ENCODE measurements at regions not wholly inside any gene's neighbourhood (a gene's known extent, or its start where the extent isn't known, plus 50 kb on each side); places are given as distances from the start of the nearest gene placed in this dataset.

DNA sequence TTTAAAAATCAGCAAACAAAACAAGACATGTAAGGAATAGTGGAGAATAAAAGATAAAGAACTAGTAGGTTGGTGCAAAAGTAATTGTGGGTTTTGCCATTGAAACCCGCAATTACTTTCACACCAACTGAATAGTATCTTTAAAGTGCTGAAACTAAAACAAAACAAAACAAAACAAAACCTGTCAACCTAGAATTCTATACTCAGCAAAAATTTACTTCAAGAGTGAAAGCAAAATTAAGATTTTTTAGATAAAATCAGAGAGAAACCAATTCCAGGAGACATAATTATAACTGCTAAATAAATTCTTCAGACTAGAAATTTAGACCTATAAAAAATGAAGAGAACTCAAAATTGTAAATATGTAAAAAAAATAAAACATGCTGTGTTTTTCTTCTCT, 114.0 kb upstream of the TSPAN2 start:
- no peaks in the 10 kb centered on the region for H3K36me3 ChIP-seq (ENCODE audit: control insufficient read depth, insufficient read depth, low read length)
- no peak overlapping the region for H3K4me3 ChIP-seq (ENCODE audit: low read depth, low read length)
- H3K9me3 ChIP-seq (ENCODE audit: control insufficient read depth, insufficient read depth, low read length): no peaks in the 10 kb centered on the region
- H3K27ac ChIP-seq (ENCODE audit: low read depth, low read length): no peak overlapping the region
- H3K9ac ChIP-seq (ENCODE audit: low read depth, low read length): no peak overlapping the region
- H3K27me3 ChIP-seq (ENCODE audit: control insufficient read depth, insufficient read depth, low read length): no peaks in the 10 kb centered on the region
- H3K4me1 ChIP-seq (ENCODE audit: control insufficient read depth, insufficient read depth, low read length): no peaks in the 10 kb centered on the region

GRCh38 chr1:115201598-115201997, 112.3 kb upstream of the TSPAN2 start:
- Histone ChIP-seq H3K36me3 (ENCODE audit: control insufficient read depth, insufficient read depth, low read length) (no peaks in the 10 kb centered on the region), H3K4me1 (ENCODE audit: control insufficient read depth, insufficient read depth, low read length) (no peaks in the 10 kb centered on the region), H3K4me3 (ENCODE audit: low read depth, low read length) (no peak overlapping the region), H3K9me3 (ENCODE audit: control insufficient read depth, insufficient read depth, low read length) (no peaks in the 10 kb centered on the region), H3K27ac (ENCODE audit: low read depth, low read length) (no peak overlapping the region), H3K9ac (ENCODE audit: low read depth, low read length) (no peak overlapping the region), H3K27me3 (ENCODE audit: control insufficient read depth, insufficient read depth, low read length) (no peaks in the 10 kb centered on the region)

DNA sequence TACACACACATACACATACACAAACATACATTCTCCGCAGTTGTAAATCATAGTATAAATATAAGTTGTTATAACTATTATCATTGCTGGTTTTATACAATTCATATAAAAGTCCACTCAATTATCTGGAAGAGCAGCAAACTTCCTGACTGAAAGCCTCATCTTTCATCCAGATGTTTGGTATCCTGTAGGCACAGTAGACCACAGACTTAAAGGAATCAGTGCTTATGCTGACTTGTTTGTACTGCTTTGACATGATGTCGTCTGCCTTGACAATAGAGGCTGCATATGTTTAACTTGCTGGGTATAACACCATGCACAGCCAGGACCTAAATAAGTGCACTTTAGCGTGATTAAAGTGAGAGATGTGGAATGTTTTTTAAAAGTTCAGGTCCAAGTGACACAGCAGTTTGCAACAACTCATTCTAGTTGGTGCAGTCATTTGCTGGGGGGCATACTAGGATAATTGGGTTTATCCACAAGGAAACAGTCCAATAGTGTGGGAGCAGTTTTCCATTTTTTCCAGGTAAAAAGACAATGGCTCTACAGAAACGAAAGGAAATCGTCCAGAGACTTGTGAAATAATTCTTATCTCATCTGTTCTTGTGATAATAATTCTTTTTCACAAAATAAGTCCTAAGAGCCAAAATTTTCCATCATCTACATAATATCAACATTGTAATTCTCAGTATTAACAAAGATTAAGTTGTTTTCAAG, 110.3 kb upstream of the TSPAN2 start:
- H3K36me3 ChIP-seq (ENCODE audit: control insufficient read depth, insufficient read depth, low read length): no peaks in the 10 kb centered on the region
- no peaks in the 10 kb centered on the region for H3K9me3 ChIP-seq (ENCODE audit: control insufficient read depth, insufficient read depth, low read length)
- H3K27ac ChIP-seq (ENCODE audit: low read depth, low read length): no peak overlapping the region
- no peak overlapping the region for H3K4me3 ChIP-seq (ENCODE audit: low read depth, low read length)
- H3K27me3 ChIP-seq (ENCODE audit: control insufficient read depth, insufficient read depth, low read length): 0 out of 2 replicates have a peak, but pooled peaks cover 2% of the 10 kb centered on the region
- no peak overlapping the region for H3K9ac ChIP-seq (ENCODE audit: low read depth, low read length)
- no peaks in the 10 kb centered on the region for H3K4me1 ChIP-seq (ENCODE audit: control insufficient read depth, insufficient read depth, low read length)

DNA sequence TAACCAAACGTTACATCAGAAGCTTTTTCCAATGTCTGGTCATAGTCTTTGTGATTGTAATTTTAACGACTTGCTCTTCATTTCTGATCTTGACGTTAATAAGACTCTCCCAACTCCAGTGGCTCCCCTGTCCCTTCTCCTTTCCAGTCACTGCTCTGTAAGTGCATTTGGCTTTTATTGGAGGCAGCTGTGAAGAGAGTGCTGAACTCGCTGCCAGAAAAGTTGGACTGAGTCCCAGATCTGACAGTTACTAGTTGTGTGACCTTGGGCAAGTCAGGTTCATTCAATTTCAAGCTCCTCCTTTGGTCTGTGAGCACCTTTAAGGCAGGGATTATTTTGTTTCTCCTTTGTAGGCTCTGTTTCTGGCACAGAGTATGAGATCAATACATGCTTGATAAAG, 109.6 kb upstream of the TSPAN2 start:
- no peak overlapping the region for H3K27ac ChIP-seq (ENCODE audit: low read depth, low read length)
- no peaks in the 10 kb centered on the region for H3K36me3 ChIP-seq (ENCODE audit: control insufficient read depth, insufficient read depth, low read length)
- H3K9me3 ChIP-seq (ENCODE audit: control insufficient read depth, insufficient read depth, low read length): no peaks in the 10 kb centered on the region
- 0 out of 2 replicates have a peak, but pooled peaks cover 2% of the 10 kb centered on the region for H3K27me3 ChIP-seq (ENCODE audit: control insufficient read depth, insufficient read depth, low read length)
- no peak overlapping the region for H3K9ac ChIP-seq (ENCODE audit: low read depth, low read length)
- no peak overlapping the region for H3K4me3 ChIP-seq (ENCODE audit: low read depth, low read length)
- H3K4me1 ChIP-seq (ENCODE audit: control insufficient read depth, insufficient read depth, low read length): no peaks in the 10 kb centered on the region

GRCh38 chr1:115196296-115196695, 107.0 kb upstream of the TSPAN2 start:
- Histone ChIP-seq H3K27ac (ENCODE audit: low read depth, low read length) (no peak overlapping the region), H3K27me3 (ENCODE audit: control insufficient read depth, insufficient read depth, low read length) (0 out of 2 replicates have a peak, but pooled peaks cover 2% of the 10 kb centered on the region), H3K4me1 (ENCODE audit: control insufficient read depth, insufficient read depth, low read length) (no peaks in the 10 kb centered on the region)

DNA sequence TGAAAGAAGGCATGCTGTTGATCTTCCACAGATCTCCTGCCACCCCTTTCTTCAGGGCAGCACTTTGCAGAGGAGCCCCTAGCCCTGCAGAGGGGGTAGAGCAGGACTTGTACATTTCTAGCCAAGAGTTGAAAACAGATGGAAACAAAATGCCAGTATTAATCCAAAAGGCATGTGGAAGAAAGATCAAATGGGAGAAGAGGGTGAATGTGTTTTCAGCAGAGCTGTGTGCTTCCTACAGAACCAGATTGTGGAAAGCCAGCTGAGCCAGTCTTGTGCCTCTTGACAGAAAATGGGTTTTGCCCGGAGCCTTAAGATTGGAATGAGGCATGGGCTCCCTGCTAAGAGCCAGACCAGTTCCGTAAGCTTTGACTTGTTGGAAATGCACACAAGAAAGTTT, 105.2 kb upstream of the TSPAN2 start:
- Histone ChIP-seq H3K9ac (ENCODE audit: low read depth, low read length) (no peak overlapping the region), H3K36me3 (ENCODE audit: control insufficient read depth, insufficient read depth, low read length) (no peaks in the 10 kb centered on the region), H3K4me1 (ENCODE audit: control insufficient read depth, insufficient read depth, low read length) (no peaks in the 10 kb centered on the region), H3K27ac (ENCODE audit: low read depth, low read length) (no peak overlapping the region), H3K27me3 (ENCODE audit: control insufficient read depth, insufficient read depth, low read length) (0 out of 2 replicates have a peak, but pooled peaks cover 2% of the 10 kb centered on the region), H3K4me3 (ENCODE audit: low read depth, low read length) (no peak overlapping the region), H3K9me3 (ENCODE audit: control insufficient read depth, insufficient read depth, low read length) (no peaks in the 10 kb centered on the region)

More at GRCh38 chr1:115196296-115196695, 107.0 kb upstream of the TSPAN2 start:
- no peak overlapping the region for H3K4me3 ChIP-seq (ENCODE audit: low read depth, low read length)
- H3K36me3 ChIP-seq (ENCODE audit: control insufficient read depth, insufficient read depth, low read length): no peaks in the 10 kb centered on the region
- H3K9ac ChIP-seq (ENCODE audit: low read depth, low read length): no peak overlapping the region
- no peaks in the 10 kb centered on the region for H3K9me3 ChIP-seq (ENCODE audit: control insufficient read depth, insufficient read depth, low read length)

DNA sequence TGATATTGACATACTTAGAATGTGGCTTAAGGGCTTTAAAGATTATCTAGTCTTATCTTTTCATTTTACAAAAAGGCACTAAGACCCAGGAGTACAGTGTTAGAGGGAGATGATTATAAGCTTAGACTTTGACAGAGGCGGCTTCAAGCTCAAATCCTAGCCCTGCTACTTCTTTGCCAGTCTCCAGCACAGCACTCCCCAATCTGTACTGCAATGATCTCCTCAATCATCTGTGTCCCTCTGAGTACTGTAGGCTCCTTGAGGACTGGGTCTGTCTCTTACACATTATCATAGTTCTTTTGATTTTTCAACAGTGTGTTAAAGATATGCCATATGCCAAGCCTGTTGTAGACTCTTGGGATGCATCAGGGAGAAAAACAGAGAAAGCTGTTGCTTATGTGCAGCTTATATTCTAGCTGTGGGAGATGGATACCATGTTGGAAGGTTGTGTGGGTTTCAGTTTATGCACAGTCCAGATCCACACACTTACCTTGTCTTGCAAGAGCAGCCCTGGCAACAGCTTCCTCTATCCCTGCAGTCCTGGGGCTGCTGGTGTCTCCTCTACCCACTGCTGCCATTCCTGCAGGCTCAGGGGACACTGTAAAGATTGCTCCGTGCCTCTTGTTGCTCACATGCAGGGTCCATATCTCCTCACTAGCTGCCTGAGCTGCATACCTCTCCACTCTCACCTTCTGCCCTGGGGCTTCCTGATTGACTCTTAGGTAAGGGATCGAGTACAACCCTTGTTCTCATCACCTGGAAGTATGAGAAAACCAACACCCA, 103.9 kb upstream of the TSPAN2 start:
- Histone ChIP-seq H3K27ac (ENCODE audit: low read depth, low read length) (no peak overlapping the region), H3K9ac (ENCODE audit: low read depth, low read length) (no peak overlapping the region), H3K4me1 (ENCODE audit: control insufficient read depth, insufficient read depth, low read length) (no peaks in the 10 kb centered on the region; the same call in 1 of the 2 replicates), H3K4me3 (ENCODE audit: low read depth, low read length) (no peak overlapping the region), H3K36me3 (ENCODE audit: control insufficient read depth, insufficient read depth, low read length) (no peaks in the 10 kb centered on the region), H3K9me3 (ENCODE audit: control insufficient read depth, insufficient read depth, low read length) (no peaks in the 10 kb centered on the region), H3K27me3 (ENCODE audit: control insufficient read depth, insufficient read depth, low read length) (0 out of 2 replicates have a peak, but pooled peaks cover 2% of the 10 kb centered on the region)

GRCh38 chr1:115192200-115192767, 103.0 kb upstream of the TSPAN2 start:
- no peak overlapping the region for H3K4me3 ChIP-seq (ENCODE audit: low read depth, low read length)
- H3K9me3 ChIP-seq (ENCODE audit: control insufficient read depth, insufficient read depth, low read length): no peaks in the 10 kb centered on the region
- H3K27me3 ChIP-seq (ENCODE audit: control insufficient read depth, insufficient read depth, low read length): 0 out of 2 replicates have a peak, but pooled peaks cover 2% of the 10 kb centered on the region
- H3K9ac ChIP-seq (ENCODE audit: low read depth, low read length): no peak overlapping the region
- no peaks in the 10 kb centered on the region; the same call in 1 of the 2 replicates for H3K4me1 ChIP-seq (ENCODE audit: control insufficient read depth, insufficient read depth, low read length)
- H3K36me3 ChIP-seq (ENCODE audit: control insufficient read depth, insufficient read depth, low read length): no peaks in the 10 kb centered on the region
- no peak overlapping the region for H3K27ac ChIP-seq (ENCODE audit: low read depth, low read length)

- Histone ChIP-seq H3K36me3 (ENCODE audit: control insufficient read depth, insufficient read depth, low read length) (no peaks in the 10 kb centered on the region), H3K27me3 (ENCODE audit: control insufficient read depth, insufficient read depth, low read length) (0 out of 2 replicates have a peak, but pooled peaks cover 2% of the 10 kb centered on the region)
These were observed 102.4 kb upstream of the TSPAN2 start for GRCh38 chr1:115191691-115192090.

DNA sequence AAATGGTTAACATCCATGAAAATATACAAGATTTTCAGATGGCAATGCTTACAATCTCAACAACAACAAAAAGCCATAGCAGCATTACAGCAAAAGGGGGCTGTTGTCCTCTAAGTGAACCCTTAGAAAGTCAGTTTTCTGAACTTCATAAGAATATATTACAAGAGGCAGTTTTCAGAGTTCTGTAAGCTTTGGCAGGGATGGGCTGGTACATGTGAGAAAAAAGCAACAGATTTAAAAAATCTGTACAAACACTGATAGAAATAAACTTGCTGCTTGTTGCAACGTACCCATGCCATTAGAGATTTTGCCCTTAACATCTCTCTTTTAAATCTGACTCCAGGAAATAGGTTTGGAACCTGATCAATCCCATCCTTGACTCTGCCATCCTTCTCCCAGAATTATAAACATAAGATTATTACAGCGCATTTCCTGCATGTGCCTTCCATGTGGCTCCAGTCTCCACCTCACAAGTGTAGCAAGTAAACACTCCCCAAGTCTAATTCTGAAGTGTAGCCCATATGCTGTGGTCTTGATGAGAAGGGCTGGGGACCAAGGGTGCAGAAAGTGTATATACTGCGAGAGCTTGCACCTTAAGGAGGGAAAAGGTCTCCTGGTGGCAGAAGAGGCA, 101.4 kb upstream of the TSPAN2 start:
- Histone ChIP-seq H3K4me1 (ENCODE audit: control insufficient read depth, insufficient read depth, low read length) (no peaks in the 10 kb centered on the region; the same call in 1 of the 2 replicates), H3K27ac (ENCODE audit: low read depth, low read length) (no peak overlapping the region), H3K27me3 (ENCODE audit: control insufficient read depth, insufficient read depth, low read length) (0 out of 2 replicates have a peak, but pooled peaks cover 2% of the 10 kb centered on the region), H3K9ac (ENCODE audit: low read depth, low read length) (no peak overlapping the region), H3K9me3 (ENCODE audit: control insufficient read depth, insufficient read depth, low read length) (no peaks in the 10 kb centered on the region), H3K36me3 (ENCODE audit: control insufficient read depth, insufficient read depth, low read length) (no peaks in the 10 kb centered on the region), H3K4me3 (ENCODE audit: low read depth, low read length) (no peak overlapping the region)

More at GRCh38 chr1:115191691-115192090, 102.4 kb upstream of the TSPAN2 start:
- Histone ChIP-seq H3K4me3 (ENCODE audit: low read depth, low read length) (no peak overlapping the region), H3K9ac (ENCODE audit: low read depth, low read length) (no peak overlapping the region), H3K27ac (ENCODE audit: low read depth, low read length) (no peak overlapping the region), H3K9me3 (ENCODE audit: control insufficient read depth, insufficient read depth, low read length) (no peaks in the 10 kb centered on the region), H3K4me1 (ENCODE audit: control insufficient read depth, insufficient read depth, low read length) (no peaks in the 10 kb centered on the region; the same call in 1 of the 2 replicates)
